Neuronal stem cell (in vitro differentiated cells): ENCODE measurements at regions not wholly inside any gene's neighbourhood (a gene's known extent, or its start where the extent isn't known, plus 50 kb on each side); places are given as distances from the start of the nearest gene placed in this dataset. TPM values are rescaled to one million over a fixed set of nuclear protein-coding genes. Genes with fewer than 3 reads are reported as not detected.

Experiments used
- DNase-seq: peaks from one replicate; pipeline ENCODE4 v3.0.0-alpha.2; 2013; ENCODE audit warnings: low spot score
- H2AFZ ChIP-seq: one replicate; pipeline ENCODE4 v1.6.1; 2013; ENCODE audit warnings: mild to moderate bottlenecking, low read length, inconsistent platforms
- H2AK5ac ChIP-seq: 2 replicates; pipeline ENCODE4 v1.6.1; 2013; ENCODE audit warnings: low read depth, mild to moderate bottlenecking, inconsistent platforms, low read length, moderate library complexity, mixed read lengths
- H2BK120ac ChIP-seq: 2 replicates; pipeline ENCODE4 v1.6.1; 2013; ENCODE audit warnings: low read depth, mild to moderate bottlenecking, inconsistent platforms, low read length, moderate library complexity, mixed read lengths
- H2BK12ac ChIP-seq: one replicate; pipeline ENCODE4 v1.6.1; 2013; ENCODE audit warnings: low read length, inconsistent platforms
- H2BK15ac ChIP-seq: 2 replicates; pipeline ENCODE4 v1.6.1; 2013; ENCODE audit warnings: mild to moderate bottlenecking, low read length, inconsistent platforms, mixed read lengths
- H2BK5ac ChIP-seq: one replicate; pipeline ENCODE4 v1.6.1; 2013; ENCODE audit warnings: inconsistent platforms, mild to moderate bottlenecking, low read length, moderate library complexity
- H3K14ac ChIP-seq: one replicate; pipeline ENCODE4 v1.6.1; 2013; ENCODE audit warnings: low read length, inconsistent platforms
- H3K18ac ChIP-seq: 2 replicates; pipeline ENCODE4 v1.6.1; 2013; ENCODE audit warnings: low read length, inconsistent platforms
- H3K23ac ChIP-seq: 2 replicates; pipeline ENCODE4 v1.6.1; 2013; ENCODE audit warnings: low read depth, mild to moderate bottlenecking, mixed read lengths, low read length, inconsistent platforms; ENCODE audit not compliant: poor library complexity
- H3K27ac ChIP-seq: replicated peaks from 3 replicates; pipeline ENCODE4 v1.5.1; 2013; ENCODE audit warnings: low read length, inconsistent platforms
- H3K27me3 ChIP-seq, 3 experiments: 2 replicates each; pipeline ENCODE4 v1.6.1; 2013; ENCODE audit warnings: low read length in 3 of 3, mild to moderate bottlenecking in 2 of 3, inconsistent platforms in 1 of 3, low read depth in 1 of 3, mixed read lengths in 1 of 3, moderate library complexity in 1 of 3; ENCODE audit not compliant: control insufficient read depth in 3 of 3, insufficient read depth in 3 of 3
- H3K36me3 ChIP-seq, 2 donors: replicated peaks in 1 of 2; 2 replicates each; pipeline ENCODE4 v1.6.1; 2013; ENCODE audit warnings: low read length in 2 of 2; ENCODE audit not compliant: control insufficient read depth in 2 of 2, insufficient read depth in 2 of 2
- H3K4ac ChIP-seq: 2 replicates; pipeline ENCODE4 v1.6.1; 2013; ENCODE audit warnings: inconsistent platforms, mild to moderate bottlenecking, low read length, moderate library complexity
- H3K4me1 ChIP-seq, 2 donors: 1 replicate in 1 of 2; 2 replicates in 1 of 2; pipeline ENCODE4 v1.6.1; 2013; ENCODE audit warnings: low read length in 2 of 2, low read depth in 1 of 2; ENCODE audit not compliant: control insufficient read depth in 2 of 2, insufficient read depth in 1 of 2
- H3K4me2 ChIP-seq: one replicate; pipeline ENCODE4 v1.6.1; 2013; ENCODE audit warnings: mild to moderate bottlenecking, low read length, inconsistent platforms; ENCODE audit not compliant: insufficient read depth, poor library complexity, severe bottlenecking
- H3K4me3 ChIP-seq, 2 donors: 2 replicates each; pipeline ENCODE4 v1.5.1; 2013; ENCODE audit warnings: low read length in 2 of 2, mild to moderate bottlenecking in 2 of 2, inconsistent platforms in 1 of 2, moderate library complexity in 1 of 2
- H3K79me1 ChIP-seq: one replicate; pipeline ENCODE4 v1.6.1; 2013; ENCODE audit warnings: low read depth, mild to moderate bottlenecking, inconsistent platforms, low read length, moderate library complexity
- H3K9ac ChIP-seq: one replicate; pipeline ENCODE4 v1.6.1; 2013; ENCODE audit warnings: mild to moderate bottlenecking, low read depth, low read length, inconsistent platforms; ENCODE audit not compliant: poor library complexity
- H3K9me3 ChIP-seq, 2 donors: replicated peaks in 1 of 2; 2 replicates each; pipeline versions ENCODE3 to v1.6.1; 2013; ENCODE audit warnings: low read length in 2 of 2, mild to moderate bottlenecking in 2 of 2, inconsistent platforms in 1 of 2, low read depth in 1 of 2, mixed read lengths in 1 of 2, moderate library complexity in 1 of 2; ENCODE audit not compliant: control insufficient read depth in 2 of 2, insufficient read depth in 1 of 2
- H4K8ac ChIP-seq: one replicate; pipeline ENCODE4 v1.6.1; 2013; ENCODE audit warnings: low read depth, mild to moderate bottlenecking, inconsistent platforms, low read length, moderate library complexity
- H4K91ac ChIP-seq: one replicate; pipeline ENCODE4 v1.6.1; 2013; ENCODE audit warnings: low read length, low read depth, mild to moderate bottlenecking, inconsistent platforms; ENCODE audit not compliant: poor library complexity
- WGBS, 2 donors: extraction: QIAGEN DNeasy Blood & Tissue Kit; methylation state at CpG; one replicate each; pipeline ENCODE4 v1.1.7; 2013; ENCODE audit warnings: missing lambda C conversion rate in 2 of 2, mixed read lengths in 1 of 2; ENCODE audit not compliant: insufficient read length in 2 of 2, insufficient replicate concordance in 1 of 2; ENCODE audit errors: extremely low coverage in 2 of 2; 5-methylcytosine and 5-hydroxymethylcytosine counted together
- small RNA-seq: library from polyadenylated mRNA; stranded (forward); fragments of <200 nt; extraction: miRNeasy Mini kit (QIAGEN cat#:217004); gene quantifications from one replicate; pipeline ENCODE3, GENCODE V24; 2013; ENCODE audit not compliant: insufficient read depth

GRCh38 chr14:30822080-30822571, 52.2 kb upstream of the COCH start:
- Histone ChIP-seq H3K27me3 (no peaks in the 10 kb centered on the region), H2BK120ac (no peak overlapping the region), H3K79me1 (no peaks in the 10 kb centered on the region), H2BK15ac (no peak overlapping the region), H2BK12ac (no peak overlapping the region), H2AK5ac (no peak overlapping the region), H2BK5ac (no peak overlapping the region), H4K8ac (no peak overlapping the region), H3K4me3 (no peak overlapping the region), H3K4ac (no peak overlapping the region), H3K18ac (no peak overlapping the region), H3K9ac (no peak overlapping the region), H2AFZ (no peak overlapping the region), H3K4me1 (no peaks in the 10 kb centered on the region), H3K9me3 (no peaks in the 10 kb centered on the region), H3K23ac (no peak overlapping the region), H4K91ac (no peak overlapping the region), H3K14ac (no peak overlapping the region), H3K27ac (no peak overlapping the region), H3K36me3 (no peaks in the 10 kb centered on the region), H3K4me2 (no peak overlapping the region)
- WGBS, 2 donors: no CpG with 5 or more reads among the region's 7 CpGs
- DNase-seq: no peak

Small RNA genes in the stretch of these regions (small RNA-seq; reads per million reads assigned to genes)
- gene AL049830.2: not detected
